ENCODE measurements at regions not wholly inside any gene's neighbourhood (a gene's known extent, or its start where the extent isn't known, plus 50 kb on each side); places are given as distances from the start of the nearest gene placed in this dataset.

DNA sequence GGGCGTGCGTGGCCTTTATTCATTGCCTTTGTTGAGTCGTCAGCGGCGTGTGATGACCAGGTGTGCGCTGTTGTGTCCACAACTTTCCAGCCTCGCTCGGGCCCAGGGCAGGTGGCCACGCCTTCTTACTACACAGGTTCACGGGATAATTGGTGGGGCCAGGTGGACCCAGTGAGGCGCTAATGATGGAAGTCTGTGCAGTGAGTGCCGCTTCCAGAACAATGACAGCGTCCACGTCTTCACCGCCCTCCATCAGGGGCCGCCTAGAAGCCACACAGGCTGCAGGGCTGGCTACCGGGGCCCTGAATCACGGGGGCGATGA lies 1197.3 kb downstream of the BRD1 start:
- no peak for ATAC-seq
- no peak for DNase-seq (ENCODE audit: low read depth, low spot score)
- no peak overlapping the region for H3K27ac ChIP-seq (ENCODE audit: low read length)
- TF ChIP-seq, protein P1, sequence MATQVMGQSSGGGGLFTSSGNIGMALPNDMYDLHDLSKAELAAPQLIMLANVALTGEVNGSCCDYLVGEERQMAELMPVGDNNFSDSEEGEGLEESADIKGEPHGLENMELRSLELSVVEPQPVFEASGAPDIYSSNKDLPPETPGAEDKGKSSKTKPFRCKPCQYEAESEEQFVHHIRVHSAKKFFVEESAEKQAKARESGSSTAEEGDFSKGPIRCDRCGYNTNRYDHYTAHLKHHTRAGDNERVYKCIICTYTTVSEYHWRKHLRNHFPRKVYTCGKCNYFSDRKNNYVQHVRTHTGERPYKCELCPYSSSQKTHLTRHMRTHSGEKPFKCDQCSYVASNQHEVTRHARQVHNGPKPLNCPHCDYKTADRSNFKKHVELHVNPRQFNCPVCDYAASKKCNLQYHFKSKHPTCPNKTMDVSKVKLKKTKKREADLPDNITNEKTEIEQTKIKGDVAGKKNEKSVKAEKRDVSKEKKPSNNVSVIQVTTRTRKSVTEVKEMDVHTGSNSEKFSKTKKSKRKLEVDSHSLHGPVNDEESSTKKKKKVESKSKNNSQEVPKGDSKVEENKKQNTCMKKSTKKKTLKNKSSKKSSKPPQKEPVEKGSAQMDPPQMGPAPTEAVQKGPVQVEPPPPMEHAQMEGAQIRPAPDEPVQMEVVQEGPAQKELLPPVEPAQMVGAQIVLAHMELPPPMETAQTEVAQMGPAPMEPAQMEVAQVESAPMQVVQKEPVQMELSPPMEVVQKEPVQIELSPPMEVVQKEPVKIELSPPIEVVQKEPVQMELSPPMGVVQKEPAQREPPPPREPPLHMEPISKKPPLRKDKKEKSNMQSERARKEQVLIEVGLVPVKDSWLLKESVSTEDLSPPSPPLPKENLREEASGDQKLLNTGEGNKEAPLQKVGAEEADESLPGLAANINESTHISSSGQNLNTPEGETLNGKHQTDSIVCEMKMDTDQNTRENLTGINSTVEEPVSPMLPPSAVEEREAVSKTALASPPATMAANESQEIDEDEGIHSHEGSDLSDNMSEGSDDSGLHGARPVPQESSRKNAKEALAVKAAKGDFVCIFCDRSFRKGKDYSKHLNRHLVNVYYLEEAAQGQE (IDR thresholded peaks at IDR 0.05; ENCODE audit: insufficient read depth in 1 of 2, low read depth in 2 of 2, low read length in 1 of 2): no peak
- TF ChIP-seq POLR2AphosphoS5 (IDR thresholded peaks at IDR 0.05; ENCODE audit: low read depth, low read length): no peak
- no peak for TF ChIP-seq TCF7L2 (IDR thresholded peaks at IDR 0.05; ENCODE audit: low read depth, low read length)
- no peak for TF ChIP-seq SIN3A (IDR thresholded peaks at IDR 0.05; ENCODE audit: borderline replicate concordance, insufficient read depth, low read depth, low read length)
- no peaks in the 10 kb centered on the region for H3K9me3 ChIP-seq (ENCODE audit: control insufficient read depth, insufficient read depth, low read depth, low read length)
- no peaks in the 10 kb centered on the region for H3K27me3 ChIP-seq (ENCODE audit: control insufficient read depth, insufficient read depth, low read length)
- H3K4me1 ChIP-seq (ENCODE audit: control insufficient read depth, insufficient read depth, low read length): no peaks in the 10 kb centered on the region
- POLR2A ChIA-PET: no interaction called here
- no peaks in the 10 kb centered on the region for H3K36me3 ChIP-seq (ENCODE audit: control insufficient read depth, insufficient read depth, low read length)
- in situ Hi-C loops (cut with HindIII; ENCODE audit: low pct_unique_long_range_greater_than_20kb, low sequenced_read_pairs): no loop called here
- intact Hi-C loops (cut with micrococcal nuclease; ENCODE audit: unreplicated experiment): no loop called here
- no TSS peak for BruUV-seq (replicated peaks)
- no peak overlapping the region for H3K4me3 ChIP-seq (ENCODE audit: low read depth in 2 of 2, low read length in 2 of 2)
- CTCF ChIA-PET: no interaction called here

- Histone ChIP-seq H3K27ac (ENCODE audit: low read length) (no peak overlapping the region), H3K4me1 (ENCODE audit: control insufficient read depth, insufficient read depth, low read length) (no peaks in the 10 kb centered on the region), H3K36me3 (ENCODE audit: control insufficient read depth, insufficient read depth, low read length) (no peaks in the 10 kb centered on the region), H3K9me3 (ENCODE audit: control insufficient read depth, insufficient read depth, low read depth, low read length) (no peaks in the 10 kb centered on the region), H3K4me3 (ENCODE audit: low read depth in 2 of 2, low read length in 2 of 2) (no peak overlapping the region), H3K27me3 (ENCODE audit: control insufficient read depth, insufficient read depth, low read length) (no peaks in the 10 kb centered on the region)
- no peak for TF ChIP-seq POLR2AphosphoS5 (IDR thresholded peaks at IDR 0.05; ENCODE audit: low read depth, low read length)
- TF ChIP-seq, protein P1 (IDR thresholded peaks at IDR 0.05; ENCODE audit: insufficient read depth in 1 of 2, low read depth in 2 of 2, low read length in 1 of 2): no peak
- TF ChIP-seq TCF7L2 (IDR thresholded peaks at IDR 0.05; ENCODE audit: low read depth, low read length): no peak
- no peak for TF ChIP-seq SIN3A (IDR thresholded peaks at IDR 0.05; ENCODE audit: borderline replicate concordance, insufficient read depth, low read depth, low read length)
- TF ChIP-seq CTCF (IDR thresholded peaks at IDR 0.05): no peak
- POLR2A ChIA-PET: no interaction called here
- BruUV-seq (replicated peaks): no TSS peak
- in situ Hi-C loops (cut with HindIII; ENCODE audit: low pct_unique_long_range_greater_than_20kb, low sequenced_read_pairs): no loop called here
- CTCF ChIA-PET: no interaction called here
- DNase-seq (ENCODE audit: low read depth, low spot score): no peak
- intact Hi-C loops (cut with micrococcal nuclease; ENCODE audit: unreplicated experiment): no loop called here
- no peak for ATAC-seq
These were observed 1197.8 kb downstream of the BRD1 start for GRCh38 chr22:48629631-48630432.

All from Panc1 (cell line).